ENCODE measurements at regions not wholly inside any gene's neighbourhood (a gene's known extent, or its start where the extent isn't known, plus 50 kb on each side); places are given as distances from the start of the nearest gene placed in this dataset.
A peak's percentile ranks its signal among the peaks of the same experiment; 100 is the strongest.

- TF ChIP-seq, protein P1, sequence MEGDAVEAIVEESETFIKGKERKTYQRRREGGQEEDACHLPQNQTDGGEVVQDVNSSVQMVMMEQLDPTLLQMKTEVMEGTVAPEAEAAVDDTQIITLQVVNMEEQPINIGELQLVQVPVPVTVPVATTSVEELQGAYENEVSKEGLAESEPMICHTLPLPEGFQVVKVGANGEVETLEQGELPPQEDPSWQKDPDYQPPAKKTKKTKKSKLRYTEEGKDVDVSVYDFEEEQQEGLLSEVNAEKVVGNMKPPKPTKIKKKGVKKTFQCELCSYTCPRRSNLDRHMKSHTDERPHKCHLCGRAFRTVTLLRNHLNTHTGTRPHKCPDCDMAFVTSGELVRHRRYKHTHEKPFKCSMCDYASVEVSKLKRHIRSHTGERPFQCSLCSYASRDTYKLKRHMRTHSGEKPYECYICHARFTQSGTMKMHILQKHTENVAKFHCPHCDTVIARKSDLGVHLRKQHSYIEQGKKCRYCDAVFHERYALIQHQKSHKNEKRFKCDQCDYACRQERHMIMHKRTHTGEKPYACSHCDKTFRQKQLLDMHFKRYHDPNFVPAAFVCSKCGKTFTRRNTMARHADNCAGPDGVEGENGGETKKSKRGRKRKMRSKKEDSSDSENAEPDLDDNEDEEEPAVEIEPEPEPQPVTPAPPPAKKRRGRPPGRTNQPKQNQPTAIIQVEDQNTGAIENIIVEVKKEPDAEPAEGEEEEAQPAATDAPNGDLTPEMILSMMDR (IDR thresholded peaks at IDR 0.05) = peak in 2 of 6 experiments; percentile 6 to 20
- TF ChIP-seq POLR2A (IDR thresholded peaks at IDR 0.05) = peak in 1 of 2 donors; percentile 85
These were observed 100.3 kb upstream of the AKIP1 start for GRCh38 chr11:8810540-8811301.
